ENCODE measurements at regions not wholly inside any gene's neighbourhood (a gene's known extent, or its start where the extent isn't known, plus 50 kb on each side); places are given as distances from the start of the nearest gene placed in this dataset.

- TF ChIP-seq ZNF335 (tag by site-specific recombination; conservative IDR thresholded peaks at IDR 0.05) (no peak), ZNF704 (tag by site-specific recombination; IDR thresholded peaks at IDR 0.05) (no peak), ZNF146 (tag by site-specific recombination; IDR thresholded peaks at IDR 0.05) (no peak), OVOL3 (tag by site-specific recombination; IDR thresholded peaks at IDR 0.05) (no peak), ZBTB6 (tag by site-specific recombination; IDR thresholded peaks at IDR 0.05) (no peak), KLF10 (tag by site-specific recombination; IDR thresholded peaks at IDR 0.05) (no peak), SETDB1 (IDR thresholded peaks at IDR 0.05; ENCODE audit: insufficient read length, low read length) (no peak), ZNF473 (tag by site-specific recombination; IDR thresholded peaks at IDR 0.05) (no peak), ZNF501 (tag by site-specific recombination; IDR thresholded peaks at IDR 0.05) (no peak), ZNF157 (tag by site-specific recombination; IDR thresholded peaks at IDR 0.05) (no peak)
These were observed 107.5 kb downstream of the KLF12 start (continued) for GRCh38 chr13:74026753-74027152.

GRCh38 chr13:74025369-74025768 lies 108.8 kb downstream of the KLF12 start:
- Histone ChIP-seq H3K4me3 (ENCODE audit: low read depth, low read length) (no peak overlapping the region), H3K9me3 (ENCODE audit: control insufficient read depth, insufficient read depth, low read depth, low read length) (no peaks in the 10 kb centered on the region), H3K27ac (ENCODE audit: extremely low read depth, low read depth, low read length) (no peak overlapping the region), H3K4me1 (ENCODE audit: control insufficient read depth, insufficient read depth, low read length) (no peaks in the 10 kb centered on the region), H3K36me3 (ENCODE audit: control insufficient read depth in 2 of 2, insufficient read depth in 1 of 2, low read length in 2 of 2) (peaks cover 0 to 6% of the 10 kb centered on the region in 2 experiments; a peak in 1 of 3 replicates)
- POLR2A ChIA-PET = no interaction called here
- no peak for TF ChIP-seq ZEB2 (tag by site-specific recombination; IDR thresholded peaks at IDR 0.05)
- TF ChIP-seq ZBTB49 (tag by site-specific recombination; IDR thresholded peaks at IDR 0.05; ENCODE audit: low read depth) = no peak
- no peak for TF ChIP-seq ZNF513 (tag by site-specific recombination; IDR thresholded peaks at IDR 0.05)
- TF ChIP-seq ZNF239 (tag by site-specific recombination; IDR thresholded peaks at IDR 0.05) = no peak
- CTCF ChIA-PET = interaction anchor here (0.6 to 0.7 kb wide), 2 partner anchors 16 to 18 kb away, joined by 3 to 4 read pairs; no protein-coding TSS in a partner anchor

GRCh38 chr13:74024856-74025255 lies 109.3 kb downstream of the KLF12 start:
- Histone ChIP-seq H3K4me3 (ENCODE audit: low read depth, low read length) (no peak overlapping the region), H3K4me1 (ENCODE audit: control insufficient read depth, insufficient read depth, low read length) (no peaks in the 10 kb centered on the region), H3K27ac (ENCODE audit: extremely low read depth, low read depth, low read length) (no peak overlapping the region), H3K36me3 (ENCODE audit: control insufficient read depth in 2 of 2, insufficient read depth in 1 of 2, low read length in 2 of 2) (peaks cover 0 to 6% of the 10 kb centered on the region in 2 experiments; a peak in 1 of 3 replicates), H3K9me3 (ENCODE audit: control insufficient read depth, insufficient read depth, low read depth, low read length) (no peaks in the 10 kb centered on the region)
- ChIA-PET CTCF (interaction anchor here (0.7 kb wide), 1 partner anchor 17 kb away, joined by 4 read pairs; no protein-coding TSS in a partner anchor), POLR2A (no interaction called here)
- TF ChIP-seq GFI1B (tag by site-specific recombination; IDR thresholded peaks at IDR 0.05) (no peak), ZBTB8A (tag by site-specific recombination; IDR thresholded peaks at IDR 0.05) (no peak), YY2 (tag by site-specific recombination; IDR thresholded peaks at IDR 0.05) (no peak), ZBTB6 (tag by site-specific recombination; IDR thresholded peaks at IDR 0.05) (no peak), ZNF292 (tag by site-specific recombination; IDR thresholded peaks at IDR 0.05; ENCODE audit: borderline replicate concordance, low read depth) (no peak), ZNF585B (tag by site-specific recombination; IDR thresholded peaks at IDR 0.05) (no peak), ZFP37 (tag by site-specific recombination; IDR thresholded peaks at IDR 0.05) (no peak), OSR2 (tag by site-specific recombination; IDR thresholded peaks at IDR 0.05) (no peak), ZNF221 (tag by site-specific recombination; IDR thresholded peaks at IDR 0.05; ENCODE audit: borderline replicate concordance) (no peak), ZNF239 (tag by site-specific recombination; IDR thresholded peaks at IDR 0.05) (no peak), REST (tag by site-specific recombination; IDR thresholded peaks at IDR 0.05) (no peak)

Data from HEK293 (cell line).